Transverse colon (tissue), 4 donors: ENCODE measurements at regions not wholly inside any gene's neighbourhood (a gene's known extent, or its start where the extent isn't known, plus 50 kb on each side); places are given as distances from the start of the nearest gene placed in this dataset.

Source experiments
- DNase-seq: peaks from one replicate; pipeline ENCODE4 v3.0.0-alpha.2; 2019
- H3K27ac ChIP-seq, 4 donors: fragments of 200-600 bp; sonication (generic); 2 replicates each; pipeline ENCODE4 v1.5.1; 2016 to 2018; ENCODE audit warnings: inconsistent platforms in 4 of 4
- H3K27me3 ChIP-seq: fragments of 200-600 bp; sonication (generic); 2 replicates; pipeline ENCODE4 v1.5.1; 2017; ENCODE audit warnings: inconsistent platforms
- H3K36me3 ChIP-seq, 4 donors: fragments of 200-600 bp; sonication (generic); 2 replicates each; pipeline ENCODE4 v1.5.1; 2017 to 2019; ENCODE audit warnings: inconsistent platforms in 4 of 4
- H3K4me1 ChIP-seq, 4 donors: fragments of 200-600 bp; sonication (generic); 2 replicates each; pipeline ENCODE4 v1.5.1; 2017 to 2020; ENCODE audit warnings: inconsistent platforms in 4 of 4
- H3K4me3 ChIP-seq, 4 donors: fragments of 200-600 bp; sonication (generic); 1 replicate in 1 of 4; 2 replicates in 3 of 4; pipeline versions ENCODE4 v1.5.1 to v1.6.1; 2017 to 2019; ENCODE audit warnings: inconsistent platforms in 4 of 4
- H3K9me3 ChIP-seq, 2 donors: fragments of 200-600 bp; sonication (generic); 2 replicates each; pipeline ENCODE4 v1.5.1; 2017 to 2019; ENCODE audit warnings: inconsistent platforms in 2 of 2
- CTCF ChIP-seq, 5 experiments: fragments of 200-600 bp in 3 of 5; fragments of 450-650 bp in 2 of 5; sonication (generic) in 3 of 5; IDR thresholded peaks; 1 replicate in 2 of 5; 2 replicates in 3 of 5; pipeline ENCODE4 v1.5.1; 2016 to 2017; ENCODE audit warnings: antibody characterized with exemption in 5 of 5, inconsistent platforms in 3 of 5, mild to moderate bottlenecking in 2 of 5, moderate library complexity in 1 of 5
- EP300 ChIP-seq: sonication (generic); formaldehyde crosslinking; IDR thresholded peaks from one replicate; pipeline ENCODE4 v1.6.1; 2017; ENCODE audit warnings: antibody characterized with exemption, low read depth
- POLR2A ChIP-seq: fragments of 450-650 bp; IDR thresholded peaks from one replicate; pipeline ENCODE4 v1.6.1; 2016; ENCODE audit warnings: antibody characterized with exemption, mild to moderate bottlenecking, moderate library complexity
- POLR2AphosphoS5 ChIP-seq, 3 donors: sonication (generic); formaldehyde crosslinking; IDR thresholded peaks; one replicate each; pipeline ENCODE4 v1.6.1; 2016; ENCODE audit warnings: antibody characterized with exemption in 3 of 3
- WGBS, 2 donors: methylation state at CpG; one replicate each; pipeline ENCODE4 v1.1.5; 2018; ENCODE audit warnings: low coverage in 1 of 2; 5-methylcytosine and 5-hydroxymethylcytosine counted together
- in situ Hi-C, 4 donors: fragments of 200-750 bp; cut with MboI; loops; one replicate each; pipeline versions ENCODE4 v1.15.0 to v1.15.1; 2017; ENCODE audit warnings: low sequenced_read_pairs in 3 of 4, low pct_ligation_motif_present in 1 of 4, low pct_unique_long_range_greater_than_20kb in 1 of 4
- intact Hi-C: fragments of 100-400 bp; cut with DNase I; formaldehyde crosslinking; loops from one replicate; pipeline ENCODE4 v1.15.1; 2023; ENCODE audit warnings: low total_unique reads

GRCh38 chr21:15119486-15119885 lies 54.7 kb upstream of the NRIP1 start:
- Histone ChIP-seq H3K4me3 (no peak overlapping the region), H3K4me1 (peaks cover 0 to 14% (median 2%) of the 10 kb centered on the region in 4 donors), H3K27me3 (no peaks in the 10 kb centered on the region), H3K36me3 (no peaks in the 10 kb centered on the region), H3K27ac (no peak overlapping the region), H3K9me3 (no peaks in the 10 kb centered on the region)
- in situ Hi-C loops (no loop called here), intact Hi-C loops (no loop called here)
- DNase-seq: no peak
- no peak for TF ChIP-seq POLR2AphosphoS5 (IDR thresholded peaks at IDR 0.05)
- no peak for TF ChIP-seq CTCF (IDR thresholded peaks at IDR 0.05)
- no peak for TF ChIP-seq EP300
- TF ChIP-seq POLR2A: no peak
- 80 to 82% methylated on average over 3 of the region's 3 CpGs for WGBS, 2 donors

- Histone ChIP-seq H3K4me3 (no peak overlapping the region), H3K27me3 (no peaks in the 10 kb centered on the region), H3K36me3 (no peaks in the 10 kb centered on the region), H3K27ac (peak overlapping the region; percentile 12 to 47 (median 26)), H3K4me1 (peaks cover 0 to 14% (median 2%) of the 10 kb centered on the region in 4 donors), H3K9me3 (no peaks in the 10 kb centered on the region)
- in situ Hi-C loops (no loop called here), intact Hi-C loops (no loop called here)
- no peak for DNase-seq
- WGBS, 2 donors: 70 to 80% methylated on average over 5 of the region's 5 CpGs
- TF ChIP-seq EP300 (no peak), CTCF (IDR thresholded peaks at IDR 0.05) (no peak), POLR2A (no peak), POLR2AphosphoS5 (IDR thresholded peaks at IDR 0.05) (no peak)
Measured at GRCh38 chr21:15121097-15121654, 56.4 kb upstream of the NRIP1 start.

GRCh38 chr21:15121655-15122120 lies 56.9 kb upstream of the NRIP1 start:
- intact Hi-C loops (no loop called here), in situ Hi-C loops (no loop called here)
- 36 to 60% methylated on average over 1 to 3 of the region's 3 CpGs for WGBS, 2 donors
- Histone ChIP-seq H3K27me3 (no peaks in the 10 kb centered on the region), H3K9me3 (no peaks in the 10 kb centered on the region), H3K4me3 (no peak overlapping the region), H3K27ac (peak overlapping the region; percentile 12 to 47 (median 26)), H3K4me1 (peaks cover 0 to 14% (median 2%) of the 10 kb centered on the region in 4 donors), H3K36me3 (no peaks in the 10 kb centered on the region)
- TF ChIP-seq POLR2AphosphoS5 (IDR thresholded peaks at IDR 0.05) (no peak), EP300 (no peak), CTCF (IDR thresholded peaks at IDR 0.05) (no peak), POLR2A (no peak)
- no peak for DNase-seq

- Histone ChIP-seq H3K4me1 (peaks cover 0 to 14% (median 2%) of the 10 kb centered on the region in 4 donors), H3K9me3 (no peaks in the 10 kb centered on the region), H3K36me3 (no peaks in the 10 kb centered on the region), H3K27ac (peak overlapping the region in 2 of 4 donors; percentile 38 to 47), H3K4me3 (no peak overlapping the region), H3K27me3 (no peaks in the 10 kb centered on the region)
- TF ChIP-seq POLR2A (no peak), POLR2AphosphoS5 (IDR thresholded peaks at IDR 0.05) (no peak), EP300 (no peak), CTCF (IDR thresholded peaks at IDR 0.05) (no peak)
- in situ Hi-C loops (no loop called here), intact Hi-C loops (no loop called here)
- no peak for DNase-seq
- WGBS, 2 donors: 53 to 71% methylated on average over 4 of the region's 4 CpGs
Measured at GRCh38 chr21:15122241-15122640, 57.4 kb upstream of the NRIP1 start.
